ENCODE measurements at regions not wholly inside any gene's neighbourhood (a gene's known extent, or its start where the extent isn't known, plus 50 kb on each side); places are given as distances from the start of the nearest gene placed in this dataset.

DNA sequence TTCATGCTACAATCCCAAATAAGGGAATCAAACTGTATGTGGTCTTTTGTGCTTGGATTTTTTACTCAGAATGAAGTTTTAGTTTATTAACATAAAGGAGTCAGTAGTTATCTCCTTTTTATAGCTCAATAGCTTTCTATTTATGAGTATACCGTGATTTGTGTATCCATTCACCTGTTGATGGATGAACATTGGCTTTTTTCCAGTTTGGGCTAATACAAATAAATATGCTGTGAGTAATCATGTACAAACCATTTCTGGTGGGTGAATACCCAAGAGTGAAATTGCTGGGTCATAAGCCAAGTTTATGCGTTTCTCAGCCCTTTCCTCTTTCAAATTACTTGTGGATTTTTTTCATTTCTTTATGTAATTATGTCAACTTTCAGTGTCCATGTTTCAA lies 395.3 kb downstream of the OSTF1 start:
- Histone ChIP-seq H3K9me3 (ENCODE audit: control insufficient read depth in 1 of 2, insufficient read depth in 1 of 2, low read depth in 1 of 2, low read length in 2 of 2) (no peaks in the 10 kb centered on the region), H4K20me1 (ENCODE audit: insufficient read depth) (no peaks in the 10 kb centered on the region), H3K4me1 (ENCODE audit: control insufficient read depth in 1 of 2, insufficient read depth in 2 of 2, low read length in 2 of 2) (no peaks in the 10 kb centered on the region), H3K9ac (ENCODE audit: low read length) (no peak overlapping the region), H3K27me3 (ENCODE audit: insufficient read depth, low read length) (0 out of 2 replicates have a peak, but pooled peaks cover 6% of the 10 kb centered on the region), H3K4me2 (ENCODE audit: low read length) (no peak overlapping the region), H3K4me3 (replicated peaks in 1 of 2; ENCODE audit: low read depth in 1 of 2, low read length in 2 of 2) (no peak overlapping the region), H3K9me2 (ENCODE audit: insufficient read depth) (no peaks in the 10 kb centered on the region), H3K36me3 (ENCODE audit: control insufficient read depth in 1 of 2, insufficient read depth in 2 of 2, low read length in 2 of 2) (no peaks in the 10 kb centered on the region), H3K79me2 (ENCODE audit: insufficient read depth, low read length) (no peaks in the 10 kb centered on the region), H2AFZ (ENCODE audit: low read depth, low read length, poor library complexity, severe bottlenecking) (no peak overlapping the region), H3K27ac (ENCODE audit: low read depth, low read length) (no peak overlapping the region)
- intact Hi-C loops (cut with micrococcal nuclease) = no loop called here
- ATAC-seq = no peak
- ChIA-PET POLR2A (no interaction called here), CTCF (no interaction called here), RAD21 (ENCODE audit: low non-redundant PET in 1 of 2, low total read pairs in 2 of 2, uncharacterized antibody in 2 of 2, unreplicated experiment in 2 of 2) (no interaction called here)
- BruUV-seq (replicated peaks) = no TSS peak
- TF ChIP-seq ZNF274 (IDR thresholded peaks at IDR 0.05; ENCODE audit: low read depth, low read length) = no peak
- TF ChIP-seq JUND (IDR thresholded peaks at IDR 0.05) = no peak
- TF ChIP-seq EZH2phosphoT487 (IDR thresholded peaks at IDR 0.05; ENCODE audit: borderline replicate concordance) = no peak
- no peak for TF ChIP-seq EGR1 (IDR thresholded peaks at IDR 0.05; ENCODE audit: low read depth)
- TF ChIP-seq ELF1 (IDR thresholded peaks at IDR 0.05; ENCODE audit: borderline replicate concordance, low read depth) = no peak
- no peak for TF ChIP-seq YY1 (IDR thresholded peaks at IDR 0.05; ENCODE audit: extremely low read depth, insufficient replicate concordance, low read depth, low read length)
- no peak for TF ChIP-seq ZFX (IDR thresholded peaks at IDR 0.05)
- no peak for TF ChIP-seq CBX3 (IDR thresholded peaks at IDR 0.05; ENCODE audit: low read depth)
- TF ChIP-seq REST (IDR thresholded peaks at IDR 0.05; ENCODE audit: low read depth) = no peak
- TF ChIP-seq POLR2AphosphoS5 (IDR thresholded peaks at IDR 0.05; ENCODE audit: low read depth, low read length) = no peak
- TF ChIP-seq TCF7L2 (IDR thresholded peaks at IDR 0.05; ENCODE audit: borderline replicate concordance, extremely low read depth, insufficient read depth, insufficient read length) = no peak
- TF ChIP-seq ATF3 (IDR thresholded peaks at IDR 0.05) = no peak
- no peak for TF ChIP-seq EZH2 (IDR thresholded peaks at IDR 0.05)
- no peak for TF ChIP-seq SIN3A (IDR thresholded peaks at IDR 0.05; ENCODE audit: low read depth)
- no peak for TF ChIP-seq RAD21 (IDR thresholded peaks at IDR 0.05; ENCODE audit: low read depth)
- no peak for TF ChIP-seq SP1 (IDR thresholded peaks at IDR 0.05; ENCODE audit: low read depth)
- TF ChIP-seq FOSL1 (IDR thresholded peaks at IDR 0.05; ENCODE audit: low read depth) = no peak
- TF ChIP-seq, protein P1, sequence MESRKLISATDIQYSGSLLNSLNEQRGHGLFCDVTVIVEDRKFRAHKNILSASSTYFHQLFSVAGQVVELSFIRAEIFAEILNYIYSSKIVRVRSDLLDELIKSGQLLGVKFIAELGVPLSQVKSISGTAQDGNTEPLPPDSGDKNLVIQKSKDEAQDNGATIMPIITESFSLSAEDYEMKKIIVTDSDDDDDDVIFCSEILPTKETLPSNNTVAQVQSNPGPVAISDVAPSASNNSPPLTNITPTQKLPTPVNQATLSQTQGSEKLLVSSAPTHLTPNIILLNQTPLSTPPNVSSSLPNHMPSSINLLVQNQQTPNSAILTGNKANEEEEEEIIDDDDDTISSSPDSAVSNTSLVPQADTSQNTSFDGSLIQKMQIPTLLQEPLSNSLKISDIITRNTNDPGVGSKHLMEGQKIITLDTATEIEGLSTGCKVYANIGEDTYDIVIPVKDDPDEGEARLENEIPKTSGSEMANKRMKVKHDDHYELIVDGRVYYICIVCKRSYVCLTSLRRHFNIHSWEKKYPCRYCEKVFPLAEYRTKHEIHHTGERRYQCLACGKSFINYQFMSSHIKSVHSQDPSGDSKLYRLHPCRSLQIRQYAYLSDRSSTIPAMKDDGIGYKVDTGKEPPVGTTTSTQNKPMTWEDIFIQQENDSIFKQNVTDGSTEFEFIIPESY (IDR thresholded peaks at IDR 0.05; ENCODE audit: extremely low read depth, insufficient replicate concordance, low read length) = no peak
- no peak for DNase-seq (ENCODE audit: low read depth, low spot score)
